Progenitor cell of endocrine pancreas (in vitro differentiated cells): ENCODE measurements at regions not wholly inside any gene's neighbourhood (a gene's known extent, or its start where the extent isn't known, plus 50 kb on each side); places are given as distances from the start of the nearest gene placed in this dataset.

ENCODE experiments used
- DNase-seq: peaks from one replicate; pipeline ENCODE4 v3.0.0; 2021; ENCODE audit warnings: low spot score; ENCODE audit not compliant: unreplicated experiment
- H3K27ac Mint-ChIP-seq: 2 replicates; pipeline ENCODE4 v1.8.0; 2021; ENCODE audit warnings: mild to moderate bottlenecking, moderate library complexity, mixed read lengths
- H3K27me3 Mint-ChIP-seq: 2 replicates; pipeline ENCODE4 v1.8.0; 2021; ENCODE audit warnings: mixed read lengths
- H3K36me3 Mint-ChIP-seq: 2 replicates; pipeline ENCODE4 v1.8.0; 2022; ENCODE audit warnings: mixed read lengths; ENCODE audit not compliant: insufficient read depth
- H3K4me1 Mint-ChIP-seq: 2 replicates; pipeline ENCODE4 v1.8.0; 2021; ENCODE audit warnings: low read depth, mixed read lengths
- H3K4me3 Mint-ChIP-seq: 2 replicates; pipeline ENCODE4 v1.8.0; 2021; ENCODE audit warnings: low read depth, mild to moderate bottlenecking, moderate library complexity, mixed read lengths
- H3K9me3 Mint-ChIP-seq: 2 replicates; pipeline ENCODE4 v1.8.0; 2021; ENCODE audit warnings: low read depth, mixed read lengths
- TF ChIP-seq, protein P1 (sequence below): fragments of 200-600 bp; sonication (generic); IDR thresholded peaks from one replicate; pipeline ENCODE4 v1.5.0; 2021; ENCODE audit warnings: antibody characterized with exemption, mild to moderate bottlenecking; ENCODE audit not compliant: unreplicated experiment

- TF ChIP-seq, protein P1, sequence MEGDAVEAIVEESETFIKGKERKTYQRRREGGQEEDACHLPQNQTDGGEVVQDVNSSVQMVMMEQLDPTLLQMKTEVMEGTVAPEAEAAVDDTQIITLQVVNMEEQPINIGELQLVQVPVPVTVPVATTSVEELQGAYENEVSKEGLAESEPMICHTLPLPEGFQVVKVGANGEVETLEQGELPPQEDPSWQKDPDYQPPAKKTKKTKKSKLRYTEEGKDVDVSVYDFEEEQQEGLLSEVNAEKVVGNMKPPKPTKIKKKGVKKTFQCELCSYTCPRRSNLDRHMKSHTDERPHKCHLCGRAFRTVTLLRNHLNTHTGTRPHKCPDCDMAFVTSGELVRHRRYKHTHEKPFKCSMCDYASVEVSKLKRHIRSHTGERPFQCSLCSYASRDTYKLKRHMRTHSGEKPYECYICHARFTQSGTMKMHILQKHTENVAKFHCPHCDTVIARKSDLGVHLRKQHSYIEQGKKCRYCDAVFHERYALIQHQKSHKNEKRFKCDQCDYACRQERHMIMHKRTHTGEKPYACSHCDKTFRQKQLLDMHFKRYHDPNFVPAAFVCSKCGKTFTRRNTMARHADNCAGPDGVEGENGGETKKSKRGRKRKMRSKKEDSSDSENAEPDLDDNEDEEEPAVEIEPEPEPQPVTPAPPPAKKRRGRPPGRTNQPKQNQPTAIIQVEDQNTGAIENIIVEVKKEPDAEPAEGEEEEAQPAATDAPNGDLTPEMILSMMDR = peak; percentile 39
- no peak overlapping the region for H3K27ac Mint-ChIP-seq
- H3K9me3 Mint-ChIP-seq = peaks cover 10% of the 10 kb centered on the region
- no peak for DNase-seq
- H3K27me3 Mint-ChIP-seq = no peaks in the 10 kb centered on the region
- no peaks in the 10 kb centered on the region for H3K4me1 Mint-ChIP-seq
- H3K4me3 Mint-ChIP-seq = no peak overlapping the region
- H3K36me3 Mint-ChIP-seq = peaks cover 2% of the 10 kb centered on the region
Measured at GRCh38 chr6:156410649-156411048, 366.5 kb upstream of the ARID1B start.

DNA sequence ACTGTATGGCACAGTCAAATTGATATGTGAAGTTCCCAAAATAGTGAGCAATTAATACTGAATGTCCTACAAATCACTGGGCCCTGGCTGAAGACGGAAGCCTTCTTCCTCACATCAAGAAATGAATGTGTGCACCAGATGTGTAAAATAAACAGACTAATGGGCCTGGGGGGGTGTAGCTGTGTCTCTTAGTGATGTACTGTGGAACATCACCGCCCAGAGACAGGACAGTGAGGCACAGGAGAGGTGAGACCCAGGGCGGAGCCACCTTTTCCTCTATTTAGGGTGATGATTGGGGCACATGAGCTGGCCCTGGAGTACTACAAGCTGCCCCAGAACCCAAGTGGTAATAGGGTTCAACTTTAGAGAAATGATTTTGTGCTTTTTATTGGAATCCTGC is 368.5 kb upstream of the ARID1B start:
- no peak for DNase-seq
- Mint-ChIP-seq H3K4me1 (no peaks in the 10 kb centered on the region), H3K4me3 (no peak overlapping the region), H3K27ac (no peak overlapping the region), H3K27me3 (no peaks in the 10 kb centered on the region), H3K36me3 (peaks cover 2% of the 10 kb centered on the region), H3K9me3 (peaks cover 10% of the 10 kb centered on the region)
- TF ChIP-seq, protein P1 = no peak

DNA sequence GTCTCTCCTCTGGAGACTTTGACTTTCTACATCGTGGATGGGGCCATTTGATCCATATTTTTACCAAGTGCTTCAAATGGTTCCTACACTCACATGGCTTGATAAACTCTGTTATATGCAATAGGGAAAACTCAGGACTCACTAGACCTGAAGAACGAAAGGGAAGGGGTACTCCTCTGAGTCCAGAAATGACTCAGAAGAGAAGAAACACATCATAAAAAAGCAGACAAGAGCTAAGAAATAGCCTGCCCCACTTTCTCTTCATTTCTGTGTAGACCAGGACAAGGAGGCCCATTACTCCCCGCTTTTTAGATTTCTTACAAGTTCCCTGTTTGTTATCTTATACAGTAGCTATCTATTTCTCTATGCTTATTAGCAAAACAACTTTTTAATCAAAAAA is 369.8 kb upstream of the ARID1B start:
- TF ChIP-seq, protein P1 = no peak
- no peak overlapping the region for H3K27ac Mint-ChIP-seq
- H3K27me3 Mint-ChIP-seq = no peaks in the 10 kb centered on the region
- H3K9me3 Mint-ChIP-seq = peaks cover 9% of the 10 kb centered on the region
- no peak overlapping the region for H3K4me3 Mint-ChIP-seq
- DNase-seq = no peak
- peaks cover 2% of the 10 kb centered on the region for H3K36me3 Mint-ChIP-seq
- H3K4me1 Mint-ChIP-seq = no peaks in the 10 kb centered on the region

DNA sequence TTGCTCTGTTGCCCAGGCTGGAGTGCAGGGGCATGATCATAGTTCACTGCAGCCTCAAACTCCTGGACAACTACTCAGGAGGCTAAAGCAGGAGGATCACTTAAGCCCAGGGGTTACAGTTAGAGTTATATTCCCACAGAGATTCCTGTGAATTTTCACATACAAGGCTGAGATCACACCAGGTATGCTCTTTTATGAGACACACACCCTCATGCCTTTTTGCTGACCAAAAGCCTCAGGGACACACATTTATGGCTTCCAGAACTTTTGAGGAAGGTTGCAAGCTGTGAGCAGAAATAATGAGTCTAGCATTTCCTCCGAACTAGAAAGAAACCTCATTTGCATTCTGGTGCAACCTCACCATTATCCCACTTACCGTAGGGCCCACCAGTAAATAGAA is 370.5 kb upstream of the ARID1B start:
- Mint-ChIP-seq H3K9me3 (peaks cover 5% of the 10 kb centered on the region), H3K36me3 (no peaks in the 10 kb centered on the region), H3K27me3 (peaks cover under 1% of the 10 kb centered on the region), H3K27ac (no peak overlapping the region), H3K4me1 (no peaks in the 10 kb centered on the region), H3K4me3 (no peak overlapping the region)
- TF ChIP-seq, protein P1 = no peak
- no peak for DNase-seq

DNA sequence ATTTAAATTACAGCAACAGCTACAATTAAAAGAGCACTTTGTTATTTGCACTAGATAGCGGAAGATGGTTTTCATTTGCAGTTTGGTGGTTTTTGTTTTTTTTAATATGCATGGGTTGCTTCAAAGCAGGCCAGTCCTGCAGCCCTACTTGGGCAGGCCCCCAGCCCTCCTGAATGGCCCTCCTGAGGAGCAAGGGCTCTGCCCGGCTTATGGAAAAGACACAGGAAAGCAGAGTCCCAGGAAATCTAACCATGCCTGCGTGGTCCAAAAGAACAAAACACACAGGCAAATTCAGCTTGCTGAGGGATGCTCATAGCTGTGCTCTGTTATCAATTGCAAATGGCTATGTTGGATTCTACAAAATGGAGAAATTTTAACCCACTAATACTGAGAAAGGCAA is 371.1 kb upstream of the ARID1B start:
- no peak overlapping the region for H3K27ac Mint-ChIP-seq
- DNase-seq = no peak
- TF ChIP-seq, protein P1 = no peak

More for the DNA sequence above, 371.1 kb upstream of the ARID1B start:
- Mint-ChIP-seq H3K36me3 (no peaks in the 10 kb centered on the region), H3K9me3 (peaks cover under 1% of the 10 kb centered on the region), H3K4me1 (no peaks in the 10 kb centered on the region), H3K27me3 (peaks cover 2% of the 10 kb centered on the region), H3K4me3 (no peak overlapping the region)
